ENCODE measurements at regions not wholly inside any gene's neighbourhood (a gene's known extent, or its start where the extent isn't known, plus 50 kb on each side); places are given as distances from the start of the nearest gene placed in this dataset.

DNA sequence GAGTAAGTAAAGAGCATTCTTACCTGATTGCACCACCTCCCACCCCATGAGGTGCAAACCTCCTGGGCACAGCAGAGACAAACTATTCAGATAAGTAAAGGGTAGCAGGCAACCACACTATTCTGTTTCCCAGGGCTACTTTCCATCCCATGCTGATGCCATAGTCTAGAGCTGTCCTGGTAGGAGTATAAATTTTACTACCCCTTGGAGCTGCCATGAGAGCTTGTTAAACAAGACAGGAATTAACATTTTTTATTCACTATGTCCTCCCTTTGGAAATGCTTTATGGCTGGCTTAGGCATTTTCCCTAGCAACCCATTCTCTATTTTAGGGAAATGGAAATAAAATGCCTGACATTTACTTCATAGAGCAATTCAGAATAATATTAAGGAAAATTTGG lies 324.6 kb upstream of the USP25 start (continued):
- TF ChIP-seq POU6F1 (CRISPR knock-in tag; IDR thresholded peaks at IDR 0.05; ENCODE audit: borderline replicate concordance, low read depth) (no peak), BACH2 (CRISPR knock-in tag; IDR thresholded peaks at IDR 0.05; ENCODE audit: borderline replicate concordance) (no peak), ZNF8 (CRISPR knock-in tag; IDR thresholded peaks at IDR 0.05) (no peak), ZNF70 (CRISPR knock-in tag; IDR thresholded peaks at IDR 0.05) (no peak), ARNTL (CRISPR knock-in tag; IDR thresholded peaks at IDR 0.05; ENCODE audit: borderline replicate concordance, low read depth) (no peak), GLIS3 (CRISPR knock-in tag; IDR thresholded peaks at IDR 0.05) (no peak), SNAI2 (CRISPR knock-in tag; IDR thresholded peaks at IDR 0.05) (no peak), PPARA (CRISPR knock-in tag; IDR thresholded peaks at IDR 0.05; ENCODE audit: borderline replicate concordance) (no peak), RARB (CRISPR knock-in tag; IDR thresholded peaks at IDR 0.05) (no peak)

DNA sequence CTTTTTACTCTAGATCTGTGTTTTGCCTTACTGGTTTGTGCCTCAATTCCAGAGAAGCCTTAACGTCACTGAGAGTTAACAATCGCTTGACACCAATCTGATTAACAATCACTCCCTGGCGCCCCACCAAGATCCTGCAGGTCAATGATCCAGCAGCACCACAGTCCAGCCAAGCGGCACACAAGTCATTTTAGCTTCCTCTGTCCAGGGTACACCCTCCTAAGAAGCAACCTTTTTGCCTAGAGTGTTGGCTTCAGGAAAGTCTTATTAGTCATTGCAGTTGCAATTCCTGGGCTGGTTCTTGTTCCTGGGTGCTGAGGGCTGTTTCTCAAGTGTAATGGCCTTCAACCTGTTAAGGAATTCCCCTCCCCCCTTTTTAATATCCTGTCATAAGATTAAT lies 323.0 kb upstream of the USP25 start:
- ATAC-seq: no peak
- TF ChIP-seq TOX (CRISPR knock-in tag; IDR thresholded peaks at IDR 0.05; ENCODE audit: borderline replicate concordance) (no peak), GLIS3 (CRISPR knock-in tag; IDR thresholded peaks at IDR 0.05) (no peak), ESRRG (CRISPR knock-in tag; IDR thresholded peaks at IDR 0.05) (no peak), ZNF8 (CRISPR knock-in tag; IDR thresholded peaks at IDR 0.05) (no peak), CREB5 (CRISPR knock-in tag; IDR thresholded peaks at IDR 0.05; ENCODE audit: low read depth) (no peak), ARNTL (CRISPR knock-in tag; IDR thresholded peaks at IDR 0.05; ENCODE audit: borderline replicate concordance, low read depth) (no peak), ZFP30 (CRISPR knock-in tag; IDR thresholded peaks at IDR 0.05) (no peak), BACH2 (CRISPR knock-in tag; IDR thresholded peaks at IDR 0.05; ENCODE audit: borderline replicate concordance) (no peak)

GRCh38 chr21:15407585-15407984 lies 322.2 kb upstream of the USP25 start:
- TF ChIP-seq ZFP30 (CRISPR knock-in tag; IDR thresholded peaks at IDR 0.05) (no peak), ARNTL (CRISPR knock-in tag; IDR thresholded peaks at IDR 0.05; ENCODE audit: borderline replicate concordance, low read depth) (no peak), ZNF70 (CRISPR knock-in tag; IDR thresholded peaks at IDR 0.05) (no peak), TOX (CRISPR knock-in tag; IDR thresholded peaks at IDR 0.05; ENCODE audit: borderline replicate concordance) (no peak), BACH2 (CRISPR knock-in tag; IDR thresholded peaks at IDR 0.05; ENCODE audit: borderline replicate concordance) (no peak), SNAI2 (CRISPR knock-in tag; IDR thresholded peaks at IDR 0.05) (no peak)
- no peak for ATAC-seq

GRCh38 chr21:15408089-15408488 lies 321.7 kb upstream of the USP25 start:
- no peak for TF ChIP-seq ARNTL (CRISPR knock-in tag; IDR thresholded peaks at IDR 0.05; ENCODE audit: borderline replicate concordance, low read depth)
- TF ChIP-seq TOX (CRISPR knock-in tag; IDR thresholded peaks at IDR 0.05; ENCODE audit: borderline replicate concordance): no peak
- TF ChIP-seq ISL1 (CRISPR knock-in tag; IDR thresholded peaks at IDR 0.05): no peak
- no peak for TF ChIP-seq BACH2 (CRISPR knock-in tag; IDR thresholded peaks at IDR 0.05; ENCODE audit: borderline replicate concordance)
- no peak for TF ChIP-seq ZC3H10 (CRISPR knock-in tag; IDR thresholded peaks at IDR 0.05)
- TF ChIP-seq, protein P1, sequence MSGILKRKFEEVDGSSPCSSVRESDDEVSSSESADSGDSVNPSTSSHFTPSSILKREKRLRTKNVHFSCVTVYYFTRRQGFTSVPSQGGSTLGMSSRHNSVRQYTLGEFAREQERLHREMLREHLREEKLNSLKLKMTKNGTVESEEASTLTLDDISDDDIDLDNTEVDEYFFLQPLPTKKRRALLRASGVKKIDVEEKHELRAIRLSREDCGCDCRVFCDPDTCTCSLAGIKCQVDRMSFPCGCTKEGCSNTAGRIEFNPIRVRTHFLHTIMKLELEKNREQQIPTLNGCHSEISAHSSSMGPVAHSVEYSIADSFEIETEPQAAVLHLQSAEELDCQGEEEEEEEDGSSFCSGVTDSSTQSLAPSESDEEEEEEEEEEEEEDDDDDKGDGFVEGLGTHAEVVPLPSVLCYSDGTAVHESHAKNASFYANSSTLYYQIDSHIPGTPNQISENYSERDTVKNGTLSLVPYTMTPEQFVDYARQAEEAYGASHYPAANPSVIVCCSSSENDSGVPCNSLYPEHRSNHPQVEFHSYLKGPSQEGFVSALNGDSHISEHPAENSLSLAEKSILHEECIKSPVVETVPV (CRISPR knock-in tag; IDR thresholded peaks at IDR 0.05): no peak
- TF ChIP-seq ZNF70 (CRISPR knock-in tag; IDR thresholded peaks at IDR 0.05): no peak
- TF ChIP-seq ZNF8 (CRISPR knock-in tag; IDR thresholded peaks at IDR 0.05): no peak
- no peak for TF ChIP-seq PPARA (CRISPR knock-in tag; IDR thresholded peaks at IDR 0.05; ENCODE audit: borderline replicate concordance)
- TF ChIP-seq ESRRG (CRISPR knock-in tag; IDR thresholded peaks at IDR 0.05): no peak
- no peak for TF ChIP-seq ZFP3 (CRISPR knock-in tag; IDR thresholded peaks at IDR 0.05)
- no peak for TF ChIP-seq ZNF565 (CRISPR knock-in tag; conservative IDR thresholded peaks at IDR 0.05; ENCODE audit: low read depth)
- no peak for TF ChIP-seq GLIS3 (CRISPR knock-in tag; IDR thresholded peaks at IDR 0.05)
- TF ChIP-seq CSDC2 (CRISPR knock-in tag; IDR thresholded peaks at IDR 0.05): no peak
- no peak for TF ChIP-seq SNAI2 (CRISPR knock-in tag; IDR thresholded peaks at IDR 0.05)
- TF ChIP-seq CREB5 (CRISPR knock-in tag; IDR thresholded peaks at IDR 0.05; ENCODE audit: low read depth): no peak
- ATAC-seq: no peak

DNA sequence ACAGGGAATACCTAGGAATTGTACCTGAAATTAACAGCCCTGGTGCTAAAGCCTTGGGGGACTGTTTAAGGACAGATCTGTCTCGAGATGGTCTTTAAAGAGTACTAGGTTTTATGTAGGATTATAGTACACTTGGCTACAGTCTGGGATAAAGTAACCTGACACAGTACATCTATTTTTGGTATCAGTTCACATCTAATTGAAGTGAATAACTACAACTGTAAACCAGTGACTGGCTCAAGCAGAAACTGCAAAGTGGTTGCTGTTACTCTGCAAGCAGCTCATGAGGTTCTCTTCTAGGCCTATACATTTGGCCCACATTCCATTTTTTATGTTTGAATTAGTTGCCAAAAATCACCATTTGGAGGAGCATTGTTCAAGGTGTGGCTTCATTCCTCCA lies 320.8 kb upstream of the USP25 start:
- ATAC-seq: no peak
- TF ChIP-seq ARNTL (CRISPR knock-in tag; IDR thresholded peaks at IDR 0.05; ENCODE audit: borderline replicate concordance, low read depth) (no peak), ZNF70 (CRISPR knock-in tag; IDR thresholded peaks at IDR 0.05) (no peak), BACH2 (CRISPR knock-in tag; IDR thresholded peaks at IDR 0.05; ENCODE audit: borderline replicate concordance) (no peak), ZNF565 (CRISPR knock-in tag; conservative IDR thresholded peaks at IDR 0.05; ENCODE audit: low read depth) (no peak), GLIS3 (CRISPR knock-in tag; IDR thresholded peaks at IDR 0.05) (no peak), CREB5 (CRISPR knock-in tag; IDR thresholded peaks at IDR 0.05; ENCODE audit: low read depth) (no peak), POU6F1 (CRISPR knock-in tag; IDR thresholded peaks at IDR 0.05; ENCODE audit: borderline replicate concordance, low read depth) (no peak), CSDC2 (CRISPR knock-in tag; IDR thresholded peaks at IDR 0.05) (no peak), ZNF8 (CRISPR knock-in tag; IDR thresholded peaks at IDR 0.05) (no peak)

Measured in SK-N-SH treated with all-trans-retinoic acid at 6 μM for 48 hours (cell line).